IMR-90 (cell line): ENCODE measurements at regions not wholly inside any gene's neighbourhood (a gene's known extent, or its start where the extent isn't known, plus 50 kb on each side); places are given as distances from the start of the nearest gene placed in this dataset.

Experiments
- ATAC-seq: fragments of 200-7000 bp; cut with Tn5 transposase; 2 replicates; pipeline ENCODE4 v1.9.1; 2020; ENCODE audit warnings: low read depth, mild to moderate bottlenecking, moderate library complexity
- BruUV-seq: library from RNA; stranded (reverse); fragments of 400-500 nt; replicated peaks from 2 replicates; lab custom pipeline; 2021; lab: Mats Ljungman, UMichigan
- CTCF ChIA-PET: fragments of 300-600 bp; formaldehyde crosslinking; extraction: SDS; loops from one replicate; lab custom pipeline; 2021; ENCODE audit warnings: antibody characterized with exemption; lab: Yijun Ruan, JAX
- POLR2A ChIA-PET: fragments of 300-600 bp; sonication (Branson Sonifier 250); formaldehyde crosslinking; loops from one replicate; lab custom pipeline; 2022; ENCODE audit warnings: antibody characterized with exemption; ENCODE audit not compliant: unreplicated experiment; lab: Charles Lee
- DNase-seq: peaks from one replicate; pipeline ENCODE4 v3.0.0; 2013
- H2AFZ ChIP-seq: replicated peaks from 2 replicates; pipeline ENCODE3; 2013; ENCODE audit warnings: low read length, mild to moderate bottlenecking; ENCODE audit not compliant: poor library complexity
- H2AK5ac ChIP-seq: 2 replicates; pipeline ENCODE4 v1.6.1; 2013; ENCODE audit warnings: low read depth, low read length, inconsistent platforms
- H2AK9ac ChIP-seq: replicated peaks from 2 replicates; pipeline ENCODE3; 2013; ENCODE audit warnings: mild to moderate bottlenecking, low read depth, low read length, moderate library complexity; ENCODE audit not compliant: poor library complexity
- H2BK120ac ChIP-seq: 2 replicates; pipeline ENCODE4 v1.6.1; 2013; ENCODE audit warnings: low read depth, low read length, inconsistent platforms
- H2BK15ac ChIP-seq: 3 replicates; pipeline ENCODE4 v1.6.1; 2013; ENCODE audit warnings: low read depth, low read length, inconsistent platforms
- H2BK20ac ChIP-seq: 2 replicates; pipeline ENCODE4 v1.6.1; 2013; ENCODE audit warnings: low read depth, mild to moderate bottlenecking, inconsistent platforms, low read length, moderate library complexity
- H2BK5ac ChIP-seq: 2 replicates; pipeline ENCODE4 v1.6.1; 2013; ENCODE audit warnings: mild to moderate bottlenecking, low read depth, low read length, inconsistent platforms; ENCODE audit not compliant: poor library complexity, severe bottlenecking
- H3K14ac ChIP-seq: replicated peaks from 2 replicates; pipeline ENCODE4 v1.6.1; 2013; ENCODE audit warnings: low read depth, low read length, inconsistent platforms
- H3K18ac ChIP-seq: 2 replicates; pipeline ENCODE4 v1.6.1; 2013; ENCODE audit warnings: low read depth, low read length, control low read depth
- H3K23ac ChIP-seq: 2 replicates; pipeline ENCODE4 v1.6.1; 2013; ENCODE audit warnings: low read depth, low read length, inconsistent platforms
- H3K27ac ChIP-seq: 2 replicates; pipeline ENCODE4 v1.5.1; 2013; ENCODE audit warnings: mild to moderate bottlenecking, control low read depth, low read length; ENCODE audit not compliant: insufficient read depth
- H3K27me3 ChIP-seq: 2 replicates; pipeline ENCODE4 v1.6.1; 2013; ENCODE audit warnings: low read length; ENCODE audit not compliant: control insufficient read depth, insufficient read depth
- H3K36me3 ChIP-seq: 2 replicates; pipeline ENCODE4 v1.6.1; 2013; ENCODE audit warnings: low read length, mixed read lengths; ENCODE audit not compliant: control insufficient read depth, insufficient read depth
- H3K4ac ChIP-seq: 2 replicates; pipeline ENCODE4 v1.6.1; 2013; ENCODE audit warnings: low read depth, low read length, inconsistent platforms
- H3K4me1 ChIP-seq: 2 replicates; pipeline ENCODE4 v1.6.1; 2013; ENCODE audit warnings: low read length, mixed read lengths; ENCODE audit not compliant: control insufficient read depth, insufficient read depth
- H3K4me2 ChIP-seq: 2 replicates; pipeline ENCODE4 v1.6.1; 2013; ENCODE audit warnings: low read depth, mild to moderate bottlenecking, control low read depth, low read length, moderate library complexity
- H3K4me3 ChIP-seq: 2 replicates; pipeline ENCODE4 v1.5.1; 2013; ENCODE audit warnings: low read depth, mild to moderate bottlenecking, control low read depth, low read length, moderate library complexity; ENCODE audit not compliant: insufficient read depth
- H3K56ac ChIP-seq: 2 replicates; pipeline ENCODE4 v1.6.1; 2013; ENCODE audit warnings: low read length, inconsistent platforms; ENCODE audit not compliant: insufficient read depth; ENCODE audit errors: extremely low read depth
- H3K79me1 ChIP-seq, 2 experiments: 2 replicates each; pipeline ENCODE4 v1.6.1; 2013; ENCODE audit warnings: low read length in 2 of 2, inconsistent platforms in 1 of 2, low read depth in 1 of 2
- H3K9ac ChIP-seq: 2 replicates; pipeline ENCODE4 v1.6.1; 2013; ENCODE audit warnings: low read depth, low read length, control low read depth
- H3K9me1 ChIP-seq: 2 replicates; pipeline ENCODE4 v1.6.1; 2013; ENCODE audit warnings: low read length, inconsistent platforms; ENCODE audit not compliant: insufficient read depth
- H3K9me3 ChIP-seq: 2 replicates; pipeline ENCODE4 v1.6.1; 2013; ENCODE audit warnings: low read length; ENCODE audit not compliant: control insufficient read depth, insufficient read depth
- H4K20me1 ChIP-seq: 2 replicates; pipeline ENCODE4 v1.6.1; 2013; ENCODE audit warnings: low read length, inconsistent platforms; ENCODE audit not compliant: insufficient read depth
- H4K5ac ChIP-seq: 2 replicates; pipeline ENCODE4 v1.6.1; 2013; ENCODE audit warnings: mild to moderate bottlenecking, low read depth, low read length, control low read depth
- H4K8ac ChIP-seq, 2 experiments: 2 replicates each; pipeline ENCODE4 v1.6.1; 2013; ENCODE audit warnings: low read depth in 2 of 2, low read length in 2 of 2, control low read depth in 1 of 2, inconsistent platforms in 1 of 2
- H4K91ac ChIP-seq: 2 replicates; pipeline ENCODE4 v1.6.1; 2013; ENCODE audit warnings: low read depth, low read length, inconsistent platforms; ENCODE audit not compliant: insufficient read depth
- BHLHE40 ChIP-seq: fragments of 150-350 bp; IDR thresholded peaks from 2 replicates; pipeline ENCODE4 v1.6.1; 2016; ENCODE audit warnings: mild to moderate bottlenecking, low read depth, low read length
- CHD1 ChIP-seq: IDR thresholded peaks from 2 replicates; pipeline ENCODE4 v1.6.1; 2012; ENCODE audit warnings: low read depth, low read length, improper control_type of control experiment
- ELK1 ChIP-seq: fragments of 150-350 bp; IDR thresholded peaks from 2 replicates; pipeline ENCODE4 v1.6.1; 2016; ENCODE audit warnings: low read depth, mild to moderate bottlenecking, low read length, moderate library complexity, borderline replicate concordance
- MAFK ChIP-seq: IDR thresholded peaks from 2 replicates; pipeline ENCODE4 v1.6.1; 2012; ENCODE audit warnings: low read depth, low read length, improper control_type of control experiment
- NFE2L2 ChIP-seq: fragments of 150-350 bp; IDR thresholded peaks from 2 replicates; pipeline ENCODE4 v1.6.1; 2016; ENCODE audit warnings: low read depth, mild to moderate bottlenecking, low read length
- POLR2A ChIP-seq: IDR thresholded peaks from 2 replicates; pipeline ENCODE4 v1.6.1; 2012; ENCODE audit warnings: mild to moderate bottlenecking, low read depth, low read length
- RAD21 ChIP-seq: IDR thresholded peaks from 2 replicates; pipeline ENCODE4 v1.6.1; 2012; ENCODE audit warnings: low read length, improper control_type of control experiment
- RCOR1 ChIP-seq: IDR thresholded peaks from 2 replicates; pipeline ENCODE4 v1.6.1; 2012; ENCODE audit warnings: mild to moderate bottlenecking, low read length, improper control_type of control experiment; ENCODE audit not compliant: insufficient replicate concordance
- RFX5 ChIP-seq: IDR thresholded peaks from 2 replicates; pipeline ENCODE4 v1.8.0; 2012; ENCODE audit warnings: low read depth, mild to moderate bottlenecking, low read length, moderate library complexity
- SMC3 ChIP-seq: fragments of 150-350 bp; IDR thresholded peaks from 2 replicates; pipeline ENCODE4 v1.6.1; 2016; ENCODE audit warnings: low read depth, mild to moderate bottlenecking, antibody characterized with exemption, low read length, moderate library complexity
- USF2 ChIP-seq: fragments of 150-350 bp; IDR thresholded peaks from 2 replicates; pipeline ENCODE4 v1.6.1; 2017; ENCODE audit warnings: mild to moderate bottlenecking, antibody characterized with exemption, low read length, low read depth
- WGBS, 2 experiments: methylation state at CpG; one replicate each; pipeline versions ENCODE4 v1.1.5 to v1.1.7; 2013; ENCODE audit warnings: missing lambda C conversion rate in 2 of 2; ENCODE audit not compliant: insufficient read length in 1 of 2; ENCODE audit errors: extremely low coverage in 2 of 2; 5-methylcytosine and 5-hydroxymethylcytosine counted together
- dilution Hi-C: fragments of 300-500 bp; cut with HindIII; formaldehyde crosslinking; loops from one replicate; pipeline ENCODE4 v1.14.3; 2018; ENCODE audit warnings: low sequenced_read_pairs; ENCODE audit not compliant: unreplicated experiment
- in situ Hi-C: fragments of 300-500 bp; cut with MboI; formaldehyde crosslinking; loops from 3 replicates; pipeline ENCODE4 v1.14.3; 2019; ENCODE audit warnings: low sequenced_read_pairs, inconsistent platforms, mixed read lengths
- intact Hi-C: fragments of 100-400 bp; cut with micrococcal nuclease; formaldehyde crosslinking; loops from 2 replicates; pipeline ENCODE4 v1.10.0; 2022

- POLR2A ChIA-PET: interaction anchor here (0.6 to 0.7 kb wide), 2 partner anchors 74 to 114 kb away, joined by 3 read pairs; no protein-coding TSS in a partner anchor
- no TSS peak for BruUV-seq
- Histone ChIP-seq H3K14ac (no peak overlapping the region), H4K91ac (no peak overlapping the region), H3K79me1 (no peaks in the 10 kb centered on the region), H2BK20ac (no peak overlapping the region), H3K9ac (no peak overlapping the region), H3K4me1 (no peaks in the 10 kb centered on the region), H2BK15ac (no peak overlapping the region), H4K8ac (no peak overlapping the region), H3K9me3 (no peaks in the 10 kb centered on the region), H3K18ac (no peak overlapping the region), H3K4me3 (no peak overlapping the region), H3K27ac (no peak overlapping the region), H3K9me1 (no peaks in the 10 kb centered on the region), H2AK9ac (no peak overlapping the region), H3K4me2 (no peak overlapping the region), H2AK5ac (no peak overlapping the region), H2AFZ (no peak overlapping the region), H3K27me3 (no peaks in the 10 kb centered on the region), H3K36me3 (no peaks in the 10 kb centered on the region), H3K23ac (no peak overlapping the region), H3K56ac (no peak overlapping the region), H4K5ac (no peak overlapping the region), H3K4ac (no peak overlapping the region), H4K20me1 (no peaks in the 10 kb centered on the region), H2BK5ac (no peak overlapping the region), H2BK120ac (no peak overlapping the region)
- no peak for DNase-seq
- WGBS, 2 experiments: no CpG with 5 or more reads among the region's 1 CpG
- dilution Hi-C loops: no loop called here
- TF ChIP-seq ELK1 (no peak), USF2 (no peak), MAFK (no peak), NFE2L2 (no peak), RFX5 (no peak), SMC3 (no peak), POLR2A (no peak), CHD1 (no peak), RAD21 (no peak), RCOR1 (no peak), BHLHE40 (no peak)
- in situ Hi-C loops: no loop called here
- ATAC-seq: no peak
- intact Hi-C loops: no loop called here
- CTCF ChIA-PET: no interaction called here
Measured at GRCh38 chr7:43044511-43044910, 67.9 kb upstream of the HECW1 start.
